Iris pigment epithelial cell (primary cell): ENCODE measurements at regions not wholly inside any gene's neighbourhood (a gene's known extent, or its start where the extent isn't known, plus 50 kb on each side); places are given as distances from the start of the nearest gene placed in this dataset.

Experiments
- DNase-seq: peaks from one replicate; pipeline ENCODE4 v3.0.0-alpha.2; 2011; ENCODE audit warnings: low read depth

DNA sequence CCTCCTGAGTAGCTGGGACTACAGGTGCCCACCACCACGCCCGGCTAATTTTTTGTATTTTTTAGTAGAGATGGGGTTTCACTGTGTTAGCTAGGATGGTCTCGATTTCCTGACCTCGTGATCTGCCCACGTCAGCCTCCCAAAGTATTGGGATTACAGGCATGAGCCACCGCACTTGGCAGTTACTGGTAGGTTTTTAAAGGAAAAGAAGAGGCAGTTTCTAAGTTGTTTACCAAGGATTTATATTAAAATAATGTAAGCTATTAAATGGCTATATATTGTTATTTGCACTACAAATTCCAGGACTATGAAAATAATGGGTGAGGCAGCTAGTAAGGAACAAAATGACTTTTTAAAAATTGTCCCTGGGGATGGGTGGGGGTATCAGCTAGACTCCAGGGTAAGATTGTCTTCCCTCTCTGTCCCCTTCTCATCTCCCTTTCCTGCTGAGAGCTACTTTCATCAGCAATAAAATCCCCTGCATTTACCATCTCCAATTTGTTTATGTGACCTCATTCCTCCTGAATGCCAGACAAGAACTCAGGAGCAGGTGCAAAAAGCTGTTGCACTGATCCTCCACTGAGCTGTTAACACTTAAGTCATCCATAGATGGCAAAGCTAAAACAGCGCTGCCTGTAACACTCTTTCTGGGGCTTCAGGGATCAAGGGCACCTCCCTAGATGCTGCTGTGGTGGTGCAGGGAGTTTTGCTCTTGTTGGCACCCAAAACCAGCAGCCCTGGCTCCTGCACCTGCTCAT lies 165.2 kb downstream of the ZPLD1 start:
- DNase-seq = no peak

DNA sequence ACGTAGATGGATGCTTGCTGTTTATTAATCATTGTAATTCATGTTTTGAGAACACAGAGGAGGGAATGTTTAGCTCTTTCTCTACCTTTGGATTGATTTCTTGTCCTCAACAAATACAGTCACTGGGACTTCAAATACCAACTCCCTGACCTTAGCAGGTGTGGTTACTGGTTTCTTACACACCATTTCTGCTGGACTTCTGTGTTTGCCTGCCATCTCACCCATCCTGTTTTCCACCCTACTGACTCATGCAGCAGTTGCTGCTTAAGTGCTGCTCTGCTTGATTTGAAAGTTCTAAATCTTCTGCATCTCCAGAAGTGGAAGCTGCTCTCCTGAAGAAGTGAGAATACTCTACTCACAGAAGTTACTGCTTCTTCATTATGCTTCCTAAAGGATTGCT lies 170.3 kb downstream of the ZPLD1 start:
- no peak for DNase-seq

GRCh38 chr3:102608875-102609274 lies 174.1 kb downstream of the ZPLD1 start:
- DNase-seq = no peak

DNA sequence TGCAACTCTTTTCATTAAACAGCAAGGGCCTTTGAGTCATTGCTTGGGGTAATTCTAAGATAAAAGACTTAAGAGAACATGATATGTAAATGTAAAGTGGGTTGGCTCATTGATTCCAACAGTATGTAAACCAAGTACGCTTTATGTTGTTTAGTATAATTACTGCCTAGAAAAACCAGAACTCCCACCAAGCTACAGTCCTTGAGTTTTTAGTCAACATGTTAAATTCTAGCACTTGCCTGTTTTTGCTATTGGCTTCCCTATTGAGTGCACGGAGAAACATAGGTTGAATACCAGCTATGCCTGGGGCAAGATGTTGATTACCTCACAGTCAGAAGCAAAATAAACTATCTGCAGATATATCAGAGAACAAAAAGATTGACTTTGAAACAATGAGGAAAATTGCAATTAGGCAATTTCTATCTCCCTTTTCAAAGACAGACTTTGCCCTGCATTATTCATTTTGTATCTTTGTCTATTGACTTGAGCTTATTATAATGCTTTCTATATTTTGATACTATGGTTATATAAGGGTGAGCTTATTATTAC lies 179.3 kb downstream of the ZPLD1 start:
- DNase-seq = no peak

DNA sequence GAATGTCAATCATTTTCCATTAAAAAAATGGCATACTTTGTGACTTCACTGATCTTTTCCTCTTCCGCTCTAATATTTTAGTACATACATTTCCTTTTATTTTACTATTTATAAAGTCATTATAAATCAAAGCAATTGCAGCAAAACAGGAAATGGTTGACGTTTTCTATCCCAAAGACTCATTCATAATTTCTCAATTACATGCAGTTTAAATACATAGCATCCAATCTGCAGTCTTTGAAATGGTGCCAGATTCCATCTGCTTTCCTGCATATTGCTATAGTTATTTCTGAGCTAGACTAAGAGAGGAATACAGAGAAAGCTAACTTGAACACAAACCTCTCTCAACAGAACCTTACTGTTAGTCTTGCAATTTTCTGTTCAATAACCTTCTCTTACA lies 179.8 kb downstream of the ZPLD1 start:
- no peak for DNase-seq

DNA sequence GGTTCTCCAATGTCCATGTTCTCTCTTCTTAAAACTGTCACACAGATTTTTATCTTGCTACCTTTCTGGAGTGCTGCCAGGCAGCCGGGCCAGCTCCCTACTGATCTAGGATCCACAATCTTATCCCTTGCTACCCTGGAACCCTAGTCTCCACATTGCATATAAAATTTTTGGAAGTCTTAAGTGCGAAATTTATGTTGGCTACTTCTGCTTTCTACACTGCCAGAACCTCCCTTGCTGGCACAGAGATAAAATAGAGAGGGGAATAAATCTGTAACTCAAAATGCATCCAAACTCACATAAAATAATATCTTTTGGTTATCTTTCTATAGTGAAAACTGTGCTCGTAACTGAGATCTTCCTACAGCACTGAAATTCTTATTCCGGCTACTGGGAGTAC lies 182.6 kb downstream of the ZPLD1 start:
- DNase-seq = no peak

DNA sequence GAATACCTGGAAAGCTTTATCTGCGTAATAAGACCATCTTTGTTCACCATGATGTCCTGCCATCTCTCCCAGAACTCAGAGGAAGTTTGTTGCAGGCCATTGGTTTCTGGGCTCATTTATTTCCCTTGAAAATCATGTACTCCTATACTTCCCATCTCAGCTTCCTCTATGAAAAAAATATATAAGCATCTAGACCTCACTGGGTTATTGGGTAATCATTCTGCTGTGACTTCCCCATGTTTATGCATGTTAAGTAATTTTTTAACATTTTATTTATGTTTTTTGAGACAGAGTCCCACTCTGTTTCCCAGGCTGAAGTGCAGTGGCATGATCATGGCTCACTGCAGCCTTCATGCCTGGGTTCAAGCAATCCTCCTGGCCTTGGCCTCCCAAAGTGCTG lies 184.5 kb downstream of the ZPLD1 start:
- no peak for DNase-seq

DNA sequence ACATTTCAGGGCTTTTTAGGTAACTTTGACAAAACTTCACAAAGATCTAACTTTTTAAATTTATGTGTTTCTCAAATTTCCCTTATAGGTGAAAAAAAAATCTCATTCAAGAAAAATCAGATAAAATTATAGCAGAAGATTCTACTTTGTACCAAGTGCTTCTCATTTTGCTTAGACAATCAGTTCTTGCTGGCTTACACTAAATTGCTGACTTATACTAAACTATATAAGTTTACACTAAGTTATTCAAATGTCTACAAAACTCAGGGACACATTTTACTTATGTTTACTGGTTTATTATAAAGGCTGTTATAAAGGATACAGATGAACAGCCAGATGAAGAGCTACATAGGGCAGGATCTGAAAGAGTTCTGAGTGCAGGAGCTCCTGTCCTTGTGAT lies 195.1 kb downstream of the ZPLD1 start:
- DNase-seq = no peak

DNA sequence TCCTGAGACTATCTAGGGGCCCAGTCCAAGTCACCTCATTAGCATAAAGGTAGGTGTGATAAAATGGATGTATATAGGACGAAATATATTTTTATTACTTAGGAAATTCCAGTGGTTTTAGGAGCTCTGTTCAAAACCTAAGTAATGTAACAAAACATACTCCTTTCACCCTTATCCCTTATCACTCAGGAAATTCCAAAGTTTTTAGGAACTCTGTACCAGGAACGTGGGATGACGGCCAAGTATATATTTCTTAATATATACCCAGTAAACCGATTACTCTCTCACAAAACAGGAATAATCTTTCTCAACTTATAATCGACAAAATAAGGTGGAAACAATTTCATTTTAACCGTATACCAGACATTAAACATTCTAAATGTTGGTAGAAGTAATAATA lies 195.7 kb downstream of the ZPLD1 start:
- DNase-seq = no peak

GRCh38 chr3:102643546-102643945 lies 208.7 kb downstream of the ZPLD1 start:
- DNase-seq = no peak

- no peak for DNase-seq
Measured at GRCh38 chr3:102646557-102646956, 211.7 kb downstream of the ZPLD1 start.

- no peak for DNase-seq
Measured at GRCh38 chr3:102660653-102661052, 225.8 kb downstream of the ZPLD1 start.

GRCh38 chr3:102661707-102662497 lies 227.1 kb downstream of the ZPLD1 start:
- no peak for DNase-seq

GRCh38 chr3:102662498-102662772 lies 227.6 kb downstream of the ZPLD1 start:
- DNase-seq = no peak

DNA sequence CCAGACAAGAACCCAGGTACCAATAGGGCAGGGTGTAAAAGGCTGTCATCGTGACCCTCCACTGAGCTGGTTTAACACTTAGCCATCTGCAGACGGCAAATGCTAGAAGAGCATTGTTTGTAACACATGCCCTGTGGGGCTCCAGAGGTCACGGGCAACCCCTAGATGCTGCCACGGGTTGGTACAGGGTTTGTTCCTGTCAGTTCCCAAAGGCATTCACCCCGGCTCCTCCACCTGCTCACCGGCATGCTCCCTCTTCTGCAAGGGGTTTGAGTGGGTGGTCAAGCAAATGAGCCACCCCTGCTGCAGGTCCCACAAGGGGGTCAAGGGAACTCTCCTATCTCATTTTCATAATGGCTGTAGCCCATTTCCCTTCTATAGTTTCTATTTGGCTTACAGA lies 229.3 kb downstream of the ZPLD1 start:
- no peak for DNase-seq

DNA sequence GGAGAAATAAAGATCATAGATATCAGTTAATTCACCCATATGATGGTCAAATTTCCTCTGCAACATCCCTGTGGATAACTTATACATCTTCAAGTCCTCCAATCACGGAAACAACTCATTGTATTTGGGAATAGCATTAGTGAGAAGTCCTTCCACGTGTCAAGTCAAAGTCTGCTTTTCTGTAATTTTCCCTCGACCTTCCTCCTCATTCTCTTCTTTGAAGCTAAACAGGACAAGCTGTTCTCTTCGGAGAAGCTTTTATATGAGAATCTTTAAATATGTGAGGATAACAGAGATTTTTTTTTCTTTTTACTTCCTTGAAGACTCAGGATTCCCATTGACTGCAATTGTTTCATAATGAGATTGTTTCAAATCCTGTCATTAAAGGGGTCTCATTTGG lies 230.4 kb downstream of the ZPLD1 start:
- DNase-seq = no peak

DNA sequence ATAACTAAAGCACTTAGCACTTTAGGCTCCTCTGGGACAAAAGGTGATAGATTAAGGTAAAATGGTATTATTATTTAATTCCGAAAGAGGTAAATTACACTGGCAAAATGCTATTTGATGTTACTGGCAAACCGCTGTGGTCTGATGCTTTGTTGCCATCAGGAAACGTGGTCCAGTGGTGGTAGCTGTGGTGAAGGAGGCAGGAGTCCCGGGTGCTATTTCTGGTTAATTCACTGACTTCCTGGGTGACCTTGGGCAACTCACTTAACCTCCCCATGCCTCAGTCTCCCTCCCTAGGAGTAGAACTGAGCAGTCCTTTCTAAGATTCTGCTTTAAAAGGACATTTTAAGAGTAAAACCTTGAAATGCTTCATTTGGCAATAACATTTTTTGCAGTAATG lies 233.4 kb downstream of the ZPLD1 start:
- DNase-seq = no peak

DNA sequence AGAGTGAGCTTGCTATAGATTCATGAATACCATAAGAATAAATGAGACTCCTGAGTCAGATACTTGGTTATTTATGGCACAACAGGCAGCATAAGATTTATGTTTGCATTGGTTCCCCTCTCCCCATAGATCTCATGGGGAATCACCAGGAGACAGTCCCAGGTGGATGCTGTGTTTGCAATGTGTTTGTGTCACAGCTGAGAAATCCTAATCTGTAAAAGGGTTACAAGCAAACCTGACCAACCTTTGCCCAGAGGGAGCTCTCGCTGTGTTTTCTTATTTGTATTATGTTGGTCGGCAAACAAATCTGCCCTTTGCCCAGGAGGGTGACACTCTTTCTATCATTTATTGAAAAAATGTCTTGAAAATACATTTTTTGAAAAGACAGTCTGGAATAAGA lies 236.2 kb downstream of the ZPLD1 start:
- DNase-seq = no peak

GRCh38 chr3:102672305-102672704 lies 237.5 kb downstream of the ZPLD1 start:
- DNase-seq = no peak

DNA sequence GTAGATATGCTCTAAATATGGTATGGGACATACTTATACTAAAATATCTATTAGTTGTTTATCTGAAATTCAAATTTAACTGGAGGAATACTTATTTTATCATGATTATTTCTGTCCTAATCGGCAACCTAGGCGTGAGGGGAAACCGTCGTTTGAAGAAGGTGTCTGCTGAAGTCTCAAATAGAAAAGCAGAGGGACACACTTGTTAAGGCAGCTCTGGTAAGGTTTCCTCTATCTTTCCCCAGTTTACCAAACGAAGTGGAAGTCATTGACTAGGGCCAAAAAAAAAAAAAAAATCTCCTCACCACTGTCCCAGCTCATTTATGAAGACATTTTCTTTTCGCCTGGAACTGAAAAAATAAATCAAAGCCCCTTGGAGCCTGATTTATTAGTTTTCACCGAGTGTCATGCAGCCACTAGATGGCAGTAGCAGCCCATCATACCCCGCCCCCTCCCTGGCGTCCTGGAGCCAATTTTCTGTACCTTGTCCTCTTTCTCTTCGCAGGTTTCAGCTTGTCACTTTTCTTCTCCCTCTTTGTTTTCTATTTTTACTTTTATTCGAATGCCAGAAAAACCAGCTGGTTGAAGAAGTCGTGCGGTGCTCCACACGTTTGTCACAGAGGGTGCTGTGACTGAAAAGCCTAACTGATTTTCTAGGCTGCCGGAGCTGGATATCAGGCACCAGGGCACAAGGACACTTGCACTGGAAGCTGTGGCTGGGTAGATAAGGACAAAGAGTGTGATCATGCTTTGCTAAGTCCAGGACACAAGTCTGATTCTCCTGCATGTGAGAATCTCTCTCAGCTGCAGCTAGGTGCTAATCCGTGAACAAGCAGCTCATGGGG lies 238.7 kb downstream of the ZPLD1 start:
- peak; percentile 38 for DNase-seq

- DNase-seq = no peak
Measured at GRCh38 chr3:102674284-102674683, 239.5 kb downstream of the ZPLD1 start.

- DNase-seq = no peak
Measured at GRCh38 chr3:102676424-102676823, 241.6 kb downstream of the ZPLD1 start.

GRCh38 chr3:102682741-102683140 lies 247.9 kb downstream of the ZPLD1 start:
- no peak for DNase-seq
